K562 (cell line): ENCODE measurements at regions not wholly inside any gene's neighbourhood (a gene's known extent, or its start where the extent isn't known, plus 50 kb on each side); places are given as distances from the start of the nearest gene placed in this dataset.

Experiments used
- CBX3 ChIP-seq, 2 experiments: IDR thresholded peaks; 1 replicate in 1 of 2; 2 replicates in 1 of 2; pipeline ENCODE4 v1.6.1; 2012; ENCODE audit warnings: inconsistent platforms in 2 of 2, low read length in 2 of 2, borderline replicate concordance in 1 of 2, control low read depth in 1 of 2
- CHD4 ChIP-seq: fragments of 200-600 bp; sonication (generic); IDR thresholded peaks from 3 replicates; pipeline ENCODE4 v1.6.1; 2012; ENCODE audit warnings: low read depth, mild to moderate bottlenecking, mixed read lengths, low read length, inconsistent platforms; ENCODE audit not compliant: insufficient read depth, insufficient replicate concordance, poor library complexity, severe bottlenecking
- MIER1 ChIP-seq: fragments of 450-650 bp; IDR thresholded peaks from 2 replicates; pipeline ENCODE4 v1.6.1; 2016; ENCODE audit warnings: antibody characterized with exemption, mild to moderate bottlenecking, low read depth
- PTRF ChIP-seq: fragments of 450-650 bp; IDR thresholded peaks from 2 replicates; pipeline ENCODE4 v1.6.1; 2016; ENCODE audit warnings: mild to moderate bottlenecking, missing genetic modification characterization, missing compliant biosample characterization
- TF ChIP-seq, protein P1 (sequence below): sonication (generic); formaldehyde crosslinking; IDR thresholded peaks from 2 replicates; pipeline ENCODE4 v1.8.1; 2023; ENCODE audit warnings: mild to moderate bottlenecking, missing genetic modification reagents
- TF ChIP-seq, protein P2 (sequence below), 2 experiments: fragments of 450-650 bp; IDR thresholded peaks; 2 replicates each; pipeline ENCODE4 v1.6.1; 2016; ENCODE audit warnings: mild to moderate bottlenecking in 2 of 2, borderline replicate concordance in 1 of 2, low read depth in 1 of 2, moderate library complexity in 1 of 2
- TF ChIP-seq, protein P3 (sequence below): fragments of 250-450 bp; sonication (Bioruptor Pico); IDR thresholded peaks from 2 replicates; pipeline ENCODE4 v1.5.0; 2021; ENCODE audit warnings: mild to moderate bottlenecking, moderate library complexity
- TF ChIP-seq, protein P4 (sequence below): fragments of 450-650 bp; formaldehyde crosslinking; conservative IDR thresholded peaks from 2 replicates; pipeline ENCODE4 v1.4.0; 2022; ENCODE audit warnings: mild to moderate bottlenecking, missing genetic modification characterization

DNA sequence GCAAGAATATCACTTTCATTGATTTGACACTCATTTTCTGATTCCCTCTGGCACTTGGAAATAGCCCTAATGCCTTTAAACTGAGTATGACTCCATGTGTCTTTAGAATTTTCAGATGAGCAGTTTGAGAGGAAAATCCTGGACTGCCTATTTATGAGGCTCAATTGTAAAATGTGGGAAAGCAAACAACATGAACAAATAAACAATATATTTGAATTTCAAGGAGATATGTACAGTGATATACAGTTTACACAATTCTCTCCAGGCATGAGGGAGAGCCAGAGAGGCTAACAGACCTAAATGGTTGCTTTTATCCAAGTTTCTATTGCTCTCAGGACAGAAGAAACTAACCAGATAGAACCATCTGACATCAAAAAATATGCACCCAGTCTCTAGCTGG lies 748.2 kb upstream of the NRSN1 start (continued):
- TF ChIP-seq, protein P1, sequence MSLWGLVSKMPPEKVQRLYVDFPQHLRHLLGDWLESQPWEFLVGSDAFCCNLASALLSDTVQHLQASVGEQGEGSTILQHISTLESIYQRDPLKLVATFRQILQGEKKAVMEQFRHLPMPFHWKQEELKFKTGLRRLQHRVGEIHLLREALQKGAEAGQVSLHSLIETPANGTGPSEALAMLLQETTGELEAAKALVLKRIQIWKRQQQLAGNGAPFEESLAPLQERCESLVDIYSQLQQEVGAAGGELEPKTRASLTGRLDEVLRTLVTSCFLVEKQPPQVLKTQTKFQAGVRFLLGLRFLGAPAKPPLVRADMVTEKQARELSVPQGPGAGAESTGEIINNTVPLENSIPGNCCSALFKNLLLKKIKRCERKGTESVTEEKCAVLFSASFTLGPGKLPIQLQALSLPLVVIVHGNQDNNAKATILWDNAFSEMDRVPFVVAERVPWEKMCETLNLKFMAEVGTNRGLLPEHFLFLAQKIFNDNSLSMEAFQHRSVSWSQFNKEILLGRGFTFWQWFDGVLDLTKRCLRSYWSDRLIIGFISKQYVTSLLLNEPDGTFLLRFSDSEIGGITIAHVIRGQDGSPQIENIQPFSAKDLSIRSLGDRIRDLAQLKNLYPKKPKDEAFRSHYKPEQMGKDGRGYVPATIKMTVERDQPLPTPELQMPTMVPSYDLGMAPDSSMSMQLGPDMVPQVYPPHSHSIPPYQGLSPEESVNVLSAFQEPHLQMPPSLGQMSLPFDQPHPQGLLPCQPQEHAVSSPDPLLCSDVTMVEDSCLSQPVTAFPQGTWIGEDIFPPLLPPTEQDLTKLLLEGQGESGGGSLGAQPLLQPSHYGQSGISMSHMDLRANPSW (CRISPR knock-in tag) = no peak
- TF ChIP-seq, protein P2, sequence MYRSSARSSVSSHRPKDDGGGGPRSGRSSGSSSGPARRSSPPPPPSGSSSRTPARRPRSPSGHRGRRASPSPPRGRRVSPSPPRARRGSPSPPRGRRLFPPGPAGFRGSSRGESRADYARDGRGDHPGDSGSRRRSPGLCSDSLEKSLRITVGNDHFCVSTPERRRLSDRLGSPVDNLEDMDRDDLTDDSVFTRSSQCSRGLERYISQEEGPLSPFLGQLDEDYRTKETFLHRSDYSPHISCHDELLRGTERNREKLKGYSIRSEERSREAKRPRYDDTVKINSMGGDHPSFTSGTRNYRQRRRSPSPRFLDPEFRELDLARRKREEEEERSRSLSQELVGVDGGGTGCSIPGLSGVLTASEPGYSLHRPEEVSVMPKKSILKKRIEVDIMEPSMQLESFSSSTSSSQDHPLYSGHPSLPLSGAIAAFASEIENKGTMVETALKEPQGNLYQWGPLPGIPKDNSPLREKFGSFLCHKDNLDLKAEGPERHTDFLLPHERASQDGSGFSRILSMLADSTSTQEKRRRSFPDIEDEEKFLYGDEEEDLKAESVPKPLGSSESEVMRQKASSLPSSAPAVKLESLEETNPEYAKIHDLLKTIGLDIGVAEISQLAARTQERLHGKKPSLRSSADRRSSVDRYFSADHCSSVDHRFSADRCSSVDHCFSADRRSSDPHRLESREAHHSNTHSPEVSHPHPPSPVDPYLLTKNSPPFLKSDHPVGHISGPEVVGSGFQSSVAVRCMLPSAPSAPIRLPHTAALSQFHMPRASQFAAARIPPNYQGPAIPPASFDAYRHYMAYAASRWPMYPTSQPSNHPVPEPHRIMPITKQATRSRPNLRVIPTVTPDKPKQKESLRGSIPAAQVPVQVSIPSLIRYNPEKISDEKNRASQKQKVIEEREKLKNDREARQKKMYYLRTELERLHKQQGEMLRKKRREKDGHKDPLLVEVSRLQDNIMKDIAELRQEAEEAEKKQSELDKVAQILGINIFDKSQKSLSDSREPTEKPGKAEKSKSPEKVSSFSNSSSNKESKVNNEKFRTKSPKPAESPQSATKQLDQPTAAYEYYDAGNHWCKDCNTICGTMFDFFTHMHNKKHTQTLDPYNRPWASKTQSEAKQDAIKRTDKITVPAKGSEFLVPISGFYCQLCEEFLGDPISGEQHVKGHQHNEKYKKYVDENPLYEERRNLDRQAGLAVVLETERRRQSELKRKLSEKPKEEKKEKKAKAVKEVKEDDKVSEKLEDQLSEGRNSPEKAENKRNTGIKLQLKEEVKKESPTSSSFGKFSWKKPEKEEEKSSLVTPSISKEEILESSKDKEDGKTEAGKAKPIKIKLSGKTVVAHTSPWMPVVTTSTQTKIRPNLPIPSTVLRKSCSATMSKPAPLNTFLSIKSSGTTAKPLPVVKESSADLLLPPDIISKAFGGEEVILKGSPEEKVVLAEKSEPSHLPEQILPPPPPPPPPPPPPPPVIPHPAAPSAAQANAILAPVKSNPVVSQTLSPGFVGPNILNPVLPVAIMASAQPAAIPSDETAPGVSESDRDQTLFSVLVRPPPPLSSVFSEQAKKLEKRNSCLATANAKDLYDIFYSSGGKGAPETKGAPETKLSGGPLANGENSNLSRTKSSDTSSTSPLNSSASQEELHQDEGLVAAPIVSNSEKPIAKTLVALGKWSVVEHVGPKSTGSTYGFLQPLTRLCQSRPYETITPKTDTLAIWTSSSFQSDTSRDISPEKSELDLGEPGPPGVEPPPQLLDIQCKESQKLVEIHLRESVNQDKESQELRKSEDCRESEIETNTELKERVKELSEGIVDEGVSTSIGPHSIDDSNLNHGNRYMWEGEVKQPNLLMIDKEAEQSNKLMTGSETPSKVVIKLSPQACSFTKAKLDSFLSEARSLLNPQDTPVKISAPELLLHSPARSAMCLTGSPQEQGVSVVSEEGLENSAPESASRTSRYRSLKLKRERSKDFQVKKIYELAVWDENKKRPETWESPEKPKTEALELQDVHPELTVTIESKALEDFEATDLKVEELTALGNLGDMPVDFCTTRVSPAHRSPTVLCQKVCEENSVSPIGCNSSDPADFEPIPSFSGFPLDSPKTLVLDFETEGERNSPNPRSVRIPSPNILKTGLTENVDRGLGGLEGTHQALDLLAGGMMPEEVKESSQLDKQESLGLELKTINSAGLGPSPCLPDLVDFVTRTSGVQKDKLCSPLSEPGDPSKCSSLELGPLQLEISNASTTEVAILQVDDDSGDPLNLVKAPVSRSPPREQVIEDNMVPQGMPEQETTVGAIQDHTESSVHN (IDR thresholded peaks at IDR 0.05; ENCODE audit: borderline replicate concordance in 1 of 2, low read depth in 1 of 2) = no peak
- TF ChIP-seq MIER1 (no peak), PTRF (no peak), CBX3 (IDR thresholded peaks at IDR 0.05; ENCODE audit: borderline replicate concordance in 1 of 2, low read length in 2 of 2) (no peak), CHD4 (no peak)
- TF ChIP-seq, protein P3, sequence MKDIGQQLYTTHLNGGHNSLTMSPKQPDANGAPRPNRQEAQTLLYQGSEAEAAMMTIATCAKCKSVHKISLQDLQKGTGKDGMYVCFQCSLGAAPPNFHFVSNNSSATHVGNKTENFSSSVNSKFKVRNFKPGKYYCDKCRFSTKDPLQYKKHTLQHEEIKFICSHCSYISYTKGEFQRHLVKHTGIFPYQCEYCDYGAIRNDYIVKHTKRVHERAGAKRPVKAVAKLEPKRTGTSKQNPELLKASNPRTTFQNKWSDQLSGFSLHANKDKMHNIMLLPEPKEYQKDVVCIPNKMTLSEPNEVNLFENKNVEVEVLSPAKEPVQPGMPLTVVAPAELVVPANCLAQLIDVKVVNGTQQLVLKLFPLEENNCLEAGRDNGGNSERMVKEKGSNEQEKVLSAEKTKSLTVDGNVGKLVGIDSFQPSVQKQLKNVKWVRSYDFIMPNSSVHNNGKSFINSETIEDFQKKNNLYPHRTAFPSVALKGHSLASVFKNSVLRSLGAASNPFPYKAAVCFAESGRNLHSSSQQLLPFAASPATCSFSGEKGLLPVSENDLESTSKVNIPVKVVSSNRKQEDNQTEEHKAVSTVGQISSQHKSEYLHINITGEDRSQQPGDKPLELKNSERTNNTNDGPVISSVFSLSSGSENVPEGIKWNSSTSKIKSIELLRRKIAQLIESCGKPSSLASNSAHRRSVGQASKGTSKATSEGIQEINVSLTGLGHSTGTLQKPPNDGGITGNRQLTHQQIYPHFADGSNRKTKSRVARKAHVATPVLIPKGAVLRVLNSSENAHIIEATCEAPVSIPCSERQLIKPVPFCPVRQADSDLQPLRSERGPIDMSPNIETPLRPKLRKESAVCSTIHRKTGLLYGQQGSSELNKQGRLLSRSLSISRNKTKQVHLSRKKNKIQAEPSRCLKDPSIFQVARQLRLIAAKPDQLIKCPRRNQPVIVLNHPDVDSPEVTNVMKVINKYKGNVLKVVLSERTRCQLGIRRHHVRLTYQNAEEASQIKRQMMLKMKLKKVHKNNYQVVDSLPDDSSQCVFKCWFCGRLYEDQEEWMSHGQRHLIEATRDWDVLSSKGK (CRISPR knock-in tag) = no peak
- TF ChIP-seq, protein P4, sequence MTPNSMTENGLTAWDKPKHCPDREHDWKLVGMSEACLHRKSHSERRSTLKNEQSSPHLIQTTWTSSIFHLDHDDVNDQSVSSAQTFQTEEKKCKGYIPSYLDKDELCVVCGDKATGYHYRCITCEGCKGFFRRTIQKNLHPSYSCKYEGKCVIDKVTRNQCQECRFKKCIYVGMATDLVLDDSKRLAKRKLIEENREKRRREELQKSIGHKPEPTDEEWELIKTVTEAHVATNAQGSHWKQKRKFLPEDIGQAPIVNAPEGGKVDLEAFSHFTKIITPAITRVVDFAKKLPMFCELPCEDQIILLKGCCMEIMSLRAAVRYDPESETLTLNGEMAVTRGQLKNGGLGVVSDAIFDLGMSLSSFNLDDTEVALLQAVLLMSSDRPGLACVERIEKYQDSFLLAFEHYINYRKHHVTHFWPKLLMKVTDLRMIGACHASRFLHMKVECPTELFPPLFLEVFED (CRISPR knock-in tag) = no peak
